GM11168 (cell line): ENCODE measurements at regions not wholly inside any gene's neighbourhood (a gene's known extent, or its start where the extent isn't known, plus 50 kb on each side); places are given as distances from the start of the nearest gene placed in this dataset.
"Not testable (repeated sequence)": the region's sequence is repeated elsewhere in the genome, so short reads cannot be mapped to it uniquely, and the experiment has no call there.

Experiments used
- in situ Hi-C: fragments of 300-500 bp; cut with MboI; formaldehyde crosslinking; loops from one replicate; pipeline ENCODE4 v1.12.0; 2022; ENCODE audit warnings: low sequenced_read_pairs; ENCODE audit not compliant: unreplicated experiment

- in situ Hi-C loops: not testable (repeated sequence)
These were observed 188.9 kb downstream of the TTC6 start for GRCh38 chr14:37784203-37784826.

- in situ Hi-C loops: not testable (repeated sequence)
These were observed 189.4 kb downstream of the TTC6 start for GRCh38 chr14:37784827-37785223.

- in situ Hi-C loops: not testable (repeated sequence)
These were observed 189.9 kb downstream of the TTC6 start for GRCh38 chr14:37785298-37785697.

- in situ Hi-C loops: not testable (repeated sequence)
These were observed 190.7 kb downstream of the TTC6 start for GRCh38 chr14:37786114-37786625.

GRCh38 chr14:37787879-37788494 is 192.6 kb downstream of the TTC6 start:
- in situ Hi-C loops: no loop called here

GRCh38 chr14:37791384-37792036 is 196.1 kb downstream of the TTC6 start:
- in situ Hi-C loops: no loop called here

- in situ Hi-C loops: no loop called here
These were observed 196.7 kb downstream of the TTC6 start for GRCh38 chr14:37792124-37792523.

GRCh38 chr14:37796703-37797416 is 201.4 kb downstream of the TTC6 start:
- in situ Hi-C loops: no loop called here

- in situ Hi-C loops: no loop called here
These were observed 202.2 kb downstream of the TTC6 start for GRCh38 chr14:37797675-37798074.

GRCh38 chr14:37807722-37808121 is 212.3 kb downstream of the TTC6 start:
- in situ Hi-C loops: no loop called here

- in situ Hi-C loops: no loop called here
These were observed 214.8 kb downstream of the TTC6 start for GRCh38 chr14:37810094-37810801.

GRCh38 chr14:37813732-37814131 is 218.3 kb downstream of the TTC6 start:
- in situ Hi-C loops: no loop called here

GRCh38 chr14:37816135-37816534 is 220.7 kb downstream of the TTC6 start:
- in situ Hi-C loops: no loop called here

- in situ Hi-C loops: no loop called here
These were observed 221.4 kb downstream of the TTC6 start for GRCh38 chr14:37816743-37817295.

GRCh38 chr14:37819155-37820015 is 224.0 kb downstream of the TTC6 start:
- in situ Hi-C loops: no loop called here

- in situ Hi-C loops: not testable (repeated sequence)
These were observed 225.4 kb downstream of the TTC6 start for GRCh38 chr14:37820810-37821209.

GRCh38 chr14:37824939-37825712 is 229.7 kb downstream of the TTC6 start:
- in situ Hi-C loops: no loop called here

- in situ Hi-C loops: no loop called here
These were observed 231.4 kb downstream of the TTC6 start for GRCh38 chr14:37826869-37827268.
